Endodermal cell (in vitro differentiated cells): ENCODE measurements at regions not wholly inside any gene's neighbourhood (a gene's known extent, or its start where the extent isn't known, plus 50 kb on each side); places are given as distances from the start of the nearest gene placed in this dataset.

Experiments
- DNase-seq: peaks from one replicate; pipeline ENCODE4 v3.0.0-alpha.2; 2017
- H3K27ac ChIP-seq: 2 replicates; pipeline ENCODE4 v1.5.1; 2013; ENCODE audit warnings: mild to moderate bottlenecking, low read depth, low read length, moderate library complexity
- H3K27me3 ChIP-seq: 2 replicates; pipeline ENCODE4 v1.6.1; 2013; ENCODE audit warnings: mild to moderate bottlenecking, low read length, moderate library complexity; ENCODE audit not compliant: insufficient read depth, control insufficient read depth, poor library complexity, severe bottlenecking
- H3K36me3 ChIP-seq: 2 replicates; pipeline ENCODE4 v1.7.0; 2013; ENCODE audit warnings: mild to moderate bottlenecking, low read length, moderate library complexity; ENCODE audit not compliant: control insufficient read depth, insufficient read depth
- H3K4me1 ChIP-seq: one replicate; pipeline ENCODE4 v1.7.0; 2013; ENCODE audit warnings: low read length; ENCODE audit not compliant: control insufficient read depth, insufficient read depth
- H3K4me3 ChIP-seq: 2 replicates; pipeline ENCODE4 v1.5.1; 2013; ENCODE audit warnings: mild to moderate bottlenecking, low read length, moderate library complexity
- H3K9ac ChIP-seq: 2 replicates; pipeline ENCODE4 v1.6.1; 2013; ENCODE audit warnings: mild to moderate bottlenecking, low read length, moderate library complexity; ENCODE audit not compliant: poor library complexity, severe bottlenecking; ENCODE audit errors: extremely low read depth
- H3K9me3 ChIP-seq: 2 replicates; pipeline ENCODE4 v1.6.1; 2013; ENCODE audit warnings: mild to moderate bottlenecking, low read length, moderate library complexity; ENCODE audit not compliant: control insufficient read depth
- H3K27ac Mint-ChIP-seq: 2 replicates; pipeline ENCODE4 v1.8.0; 2020; ENCODE audit warnings: mixed read lengths
- H3K27me3 Mint-ChIP-seq: 2 replicates; pipeline ENCODE4 v1.8.0; 2021; ENCODE audit warnings: mild to moderate bottlenecking, mixed read lengths; ENCODE audit not compliant: insufficient read depth
- H3K36me3 Mint-ChIP-seq: 2 replicates; pipeline ENCODE4 v1.8.0; 2020; ENCODE audit warnings: low read depth, mixed read lengths
- H3K4me1 Mint-ChIP-seq: 2 replicates; pipeline ENCODE4 v1.8.0; 2020; ENCODE audit warnings: mixed read lengths
- H3K4me3 Mint-ChIP-seq: 2 replicates; pipeline ENCODE4 v1.8.0; 2020; ENCODE audit warnings: mild to moderate bottlenecking, moderate library complexity, mixed read lengths
- H3K9me3 Mint-ChIP-seq: 2 replicates; pipeline ENCODE4 v1.8.0; 2020; ENCODE audit warnings: mild to moderate bottlenecking, mixed read lengths
- WGBS, 2 experiments: methylation state at CpG; one replicate each; pipeline versions ENCODE4 v1.1.5 to v1.1.7; 2013; ENCODE audit warnings: missing lambda C conversion rate in 2 of 2, mixed read lengths in 1 of 2; ENCODE audit not compliant: insufficient coverage in 1 of 2, insufficient read length in 1 of 2; 5-methylcytosine and 5-hydroxymethylcytosine counted together
- TF ChIP-seq, protein P1 (sequence below): fragments of 200-600 bp; sonication (generic); conservative IDR thresholded peaks from 2 replicates; pipeline ENCODE4 v1.5.0; 2021; ENCODE audit warnings: antibody characterized with exemption, mild to moderate bottlenecking

DNA sequence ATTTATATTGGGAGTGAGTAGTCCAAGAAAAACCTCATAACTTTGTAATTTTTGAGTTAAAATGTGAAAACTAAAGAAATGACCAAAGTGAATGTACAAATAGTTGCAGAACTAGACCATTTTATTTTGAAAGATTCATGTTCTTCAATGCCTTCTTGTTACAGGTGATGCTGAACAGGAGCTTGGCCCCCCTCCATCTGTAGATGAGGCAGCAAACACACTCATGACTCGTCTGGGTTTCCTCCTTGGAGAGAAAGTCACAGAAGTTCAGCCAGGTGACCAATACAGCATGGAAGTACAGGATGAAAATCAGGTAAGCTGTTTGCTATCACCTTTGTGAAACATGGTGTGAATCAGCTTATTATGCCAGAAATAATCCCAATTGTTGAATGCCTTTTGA is 227.8 kb downstream of the TANC2 start:
- Mint-ChIP-seq H3K4me1 (no peaks in the 10 kb centered on the region), H3K4me3 (no peak overlapping the region), H3K27me3 (no peaks in the 10 kb centered on the region), H3K27ac (no peak overlapping the region), H3K36me3 (no peaks in the 10 kb centered on the region), H3K9me3 (no peaks in the 10 kb centered on the region)
- WGBS, 2 experiments = 91% methylated on average over 1 of the region's 1 CpG; no CpG with 5 or more reads in 1 of the 2 experiments
- TF ChIP-seq, protein P1, sequence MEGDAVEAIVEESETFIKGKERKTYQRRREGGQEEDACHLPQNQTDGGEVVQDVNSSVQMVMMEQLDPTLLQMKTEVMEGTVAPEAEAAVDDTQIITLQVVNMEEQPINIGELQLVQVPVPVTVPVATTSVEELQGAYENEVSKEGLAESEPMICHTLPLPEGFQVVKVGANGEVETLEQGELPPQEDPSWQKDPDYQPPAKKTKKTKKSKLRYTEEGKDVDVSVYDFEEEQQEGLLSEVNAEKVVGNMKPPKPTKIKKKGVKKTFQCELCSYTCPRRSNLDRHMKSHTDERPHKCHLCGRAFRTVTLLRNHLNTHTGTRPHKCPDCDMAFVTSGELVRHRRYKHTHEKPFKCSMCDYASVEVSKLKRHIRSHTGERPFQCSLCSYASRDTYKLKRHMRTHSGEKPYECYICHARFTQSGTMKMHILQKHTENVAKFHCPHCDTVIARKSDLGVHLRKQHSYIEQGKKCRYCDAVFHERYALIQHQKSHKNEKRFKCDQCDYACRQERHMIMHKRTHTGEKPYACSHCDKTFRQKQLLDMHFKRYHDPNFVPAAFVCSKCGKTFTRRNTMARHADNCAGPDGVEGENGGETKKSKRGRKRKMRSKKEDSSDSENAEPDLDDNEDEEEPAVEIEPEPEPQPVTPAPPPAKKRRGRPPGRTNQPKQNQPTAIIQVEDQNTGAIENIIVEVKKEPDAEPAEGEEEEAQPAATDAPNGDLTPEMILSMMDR = no peak
- Histone ChIP-seq H3K36me3 (no peaks in the 10 kb centered on the region), H3K27ac (no peak overlapping the region), H3K4me1 (no peaks in the 10 kb centered on the region), H3K27me3 (no peaks in the 10 kb centered on the region), H3K9ac (no peak overlapping the region), H3K9me3 (no peaks in the 10 kb centered on the region), H3K4me3 (no peak overlapping the region)
- no peak for DNase-seq

DNA sequence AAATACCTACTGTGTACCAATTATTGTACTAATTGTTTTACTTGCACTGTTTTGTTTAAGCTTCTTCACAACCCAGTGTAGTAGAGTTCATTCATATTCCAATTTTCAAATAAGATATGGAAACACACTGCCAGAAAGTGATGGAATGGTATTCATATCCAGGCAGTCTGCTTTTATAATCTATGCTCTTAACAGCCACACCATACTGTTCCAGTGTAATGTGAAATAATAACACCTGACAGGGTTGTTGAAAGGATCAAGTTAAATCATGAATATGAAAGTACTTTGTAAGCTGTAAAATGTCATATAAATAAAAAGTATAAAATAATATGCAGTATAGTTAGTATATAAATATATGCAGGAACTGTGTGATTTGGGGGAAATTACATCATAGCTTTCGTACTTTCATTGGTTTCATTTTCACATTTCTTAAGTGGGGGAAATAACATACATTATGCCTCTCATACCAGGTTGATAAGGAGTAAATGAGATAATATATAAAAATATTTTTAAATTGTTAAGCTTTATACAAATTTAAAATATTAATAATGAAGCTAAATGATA is 230.8 kb downstream of the TANC2 start:
- Mint-ChIP-seq H3K27me3 (no peaks in the 10 kb centered on the region), H3K27ac (no peak overlapping the region), H3K4me1 (no peaks in the 10 kb centered on the region), H3K9me3 (no peaks in the 10 kb centered on the region), H3K4me3 (no peak overlapping the region), H3K36me3 (no peaks in the 10 kb centered on the region)
- Histone ChIP-seq H3K4me3 (no peak overlapping the region), H3K27me3 (no peaks in the 10 kb centered on the region), H3K9me3 (no peaks in the 10 kb centered on the region), H3K4me1 (no peaks in the 10 kb centered on the region), H3K36me3 (no peaks in the 10 kb centered on the region), H3K9ac (no peak overlapping the region), H3K27ac (no peak overlapping the region)
- DNase-seq = no peak
- TF ChIP-seq, protein P1 = no peak
- no CpG with 5 or more reads among the region's 1 CpG for WGBS, 2 experiments

DNA sequence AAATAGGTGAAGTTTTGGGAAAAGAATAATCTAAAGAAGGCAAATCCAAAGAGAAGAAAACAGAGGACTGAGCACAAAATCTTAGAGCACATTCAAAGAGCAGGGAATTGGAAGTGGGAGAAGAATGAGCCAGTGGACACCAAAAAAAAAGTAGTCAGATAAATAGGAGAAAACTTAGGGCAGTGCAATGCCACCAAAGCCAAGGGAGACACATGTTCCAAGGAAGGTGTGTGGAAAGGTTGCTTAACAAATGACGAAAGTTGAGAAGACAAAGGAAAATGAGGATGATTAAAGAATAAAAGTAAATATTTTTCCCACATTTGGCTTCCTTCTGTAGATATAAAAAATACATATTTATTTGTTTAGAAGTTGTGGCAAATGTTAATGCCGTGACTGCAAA is 237.6 kb downstream of the TANC2 start:
- H3K27ac Mint-ChIP-seq = no peak overlapping the region
- H3K4me1 ChIP-seq = no peaks in the 10 kb centered on the region
- H3K36me3 ChIP-seq = no peaks in the 10 kb centered on the region
- H3K27me3 ChIP-seq = no peaks in the 10 kb centered on the region
- no peak for DNase-seq
- no peak overlapping the region for H3K4me3 Mint-ChIP-seq
- H3K9me3 ChIP-seq = peaks cover 16% of the 10 kb centered on the region
- H3K4me3 ChIP-seq = no peak overlapping the region
- no peaks in the 10 kb centered on the region for H3K4me1 Mint-ChIP-seq
- peaks cover 34% of the 10 kb centered on the region for H3K9me3 Mint-ChIP-seq
- TF ChIP-seq, protein P1 = no peak
- no peak overlapping the region for H3K9ac ChIP-seq
- H3K36me3 Mint-ChIP-seq = peaks cover 18% of the 10 kb centered on the region
- WGBS, 2 experiments = 91% methylated on average over 1 of the region's 2 CpGs; no CpG with 5 or more reads in 1 of the 2 experiments
- H3K27ac ChIP-seq = no peak overlapping the region
- no peaks in the 10 kb centered on the region for H3K27me3 Mint-ChIP-seq
